Breast epithelium (tissue), 4 donors: ENCODE measurements at regions not wholly inside any gene's neighbourhood (a gene's known extent, or its start where the extent isn't known, plus 50 kb on each side); places are given as distances from the start of the nearest gene placed in this dataset.

Source experiments
- DNase-seq, 2 donors: peaks; one replicate each; pipeline ENCODE4 v3.0.0-alpha.2; 2019; ENCODE audit warnings: low spot score in 2 of 2
- H3K27ac ChIP-seq, 2 donors: fragments of 200-600 bp; sonication (generic) in 1 of 2; one replicate each; pipeline ENCODE4 v1.5.1; 2016 to 2019; ENCODE audit warnings: mild to moderate bottlenecking in 1 of 2
- H3K27me3 ChIP-seq, 2 donors: fragments of 200-600 bp; sonication (generic) in 1 of 2; one replicate each; pipeline versions ENCODE4 v1.5.1 to v1.6.0; 2017 to 2019; ENCODE audit warnings: control low read depth in 1 of 2, mild to moderate bottlenecking in 1 of 2
- H3K36me3 ChIP-seq: fragments of 200-600 bp; one replicate; pipeline ENCODE4 v1.5.1; 2019
- H3K4me1 ChIP-seq, 2 donors: fragments of 200-600 bp; sonication (generic); one replicate each; pipeline ENCODE4 v1.5.1; 2016 to 2019; ENCODE audit warnings: control low read depth in 1 of 2
- H3K4me3 ChIP-seq, 3 donors: fragments of 200-600 bp; sonication (generic); 1 replicate in 2 of 3; 2 replicates in 1 of 3; pipeline ENCODE4 v1.5.1; 2016 to 2019; ENCODE audit warnings: mild to moderate bottlenecking in 3 of 3, moderate library complexity in 2 of 3
- H3K9me3 ChIP-seq, 2 donors: fragments of 200-600 bp; sonication (generic) in 1 of 2; one replicate each; pipeline ENCODE4 v1.5.1; 2016 to 2019; ENCODE audit warnings: control low read depth in 1 of 2
- CTCF ChIP-seq, 3 donors: fragments of 450-650 bp; IDR thresholded peaks; one replicate each; pipeline ENCODE4 v1.5.1; 2016 to 2017; ENCODE audit warnings: antibody characterized with exemption in 3 of 3, mild to moderate bottlenecking in 3 of 3, moderate library complexity in 3 of 3
- POLR2A ChIP-seq: fragments of 450-650 bp; IDR thresholded peaks from one replicate; pipeline ENCODE4 v1.6.1; 2016; ENCODE audit warnings: antibody characterized with exemption, mild to moderate bottlenecking, moderate library complexity
- POLR2AphosphoS5 ChIP-seq, 3 donors: sonication (generic); formaldehyde crosslinking; IDR thresholded peaks; one replicate each; pipeline ENCODE4 v1.6.1; 2017; ENCODE audit warnings: antibody characterized with exemption in 3 of 3
- intact Hi-C: fragments of 100-400 bp; cut with DNase I; formaldehyde crosslinking; loops from one replicate; pipeline ENCODE4 v1.15.1; 2023; ENCODE audit warnings: low total_unique reads

- DNase-seq = no peak
Observed at GRCh38 chr14:28902930-28903329, 136.3 kb downstream of the FOXG1 start.

GRCh38 chr14:28911521-28911920 lies 144.9 kb downstream of the FOXG1 start:
- Histone ChIP-seq H3K9me3 (no peaks in the 10 kb centered on the region), H3K36me3 (no peaks in the 10 kb centered on the region), H3K4me1 (no peaks in the 10 kb centered on the region), H3K4me3 (no peak overlapping the region), H3K27ac (no peak overlapping the region), H3K27me3 (no peaks in the 10 kb centered on the region)
- intact Hi-C loops = no loop called here
- DNase-seq = no peak
- no peak for TF ChIP-seq CTCF (IDR thresholded peaks at IDR 0.05)
- TF ChIP-seq POLR2AphosphoS5 (IDR thresholded peaks at IDR 0.05) = no peak
- TF ChIP-seq POLR2A = no peak

More at GRCh38 chr14:28902930-28903329, 136.3 kb downstream of the FOXG1 start:
- intact Hi-C loops = no loop called here
- Histone ChIP-seq H3K4me3 (no peak overlapping the region), H3K9me3 (no peaks in the 10 kb centered on the region), H3K27ac (no peak overlapping the region), H3K4me1 (no peaks in the 10 kb centered on the region), H3K27me3 (no peaks in the 10 kb centered on the region), H3K36me3 (no peaks in the 10 kb centered on the region)
- no peak for TF ChIP-seq CTCF (IDR thresholded peaks at IDR 0.05)
- TF ChIP-seq POLR2AphosphoS5 (IDR thresholded peaks at IDR 0.05) = no peak
- no peak for TF ChIP-seq POLR2A

- intact Hi-C loops = no loop called here
- no peak for DNase-seq
- no peak overlapping the region for H3K4me3 ChIP-seq
- no peak for TF ChIP-seq POLR2AphosphoS5 (IDR thresholded peaks at IDR 0.05)
- no peak for TF ChIP-seq POLR2A
- TF ChIP-seq CTCF (IDR thresholded peaks at IDR 0.05) = no peak
- H3K4me1 ChIP-seq = no peaks in the 10 kb centered on the region
- no peak overlapping the region for H3K27ac ChIP-seq
- H3K36me3 ChIP-seq = no peaks in the 10 kb centered on the region
- H3K27me3 ChIP-seq = no peaks in the 10 kb centered on the region
- H3K9me3 ChIP-seq = no peaks in the 10 kb centered on the region
Observed at GRCh38 chr14:28913056-28913455, 146.5 kb downstream of the FOXG1 start.

GRCh38 chr14:28926122-28926521 lies 159.5 kb downstream of the FOXG1 start:
- no peaks in the 10 kb centered on the region for H3K9me3 ChIP-seq
- intact Hi-C loops = no loop called here
- no peak overlapping the region for H3K27ac ChIP-seq
- no peak overlapping the region for H3K4me3 ChIP-seq
- TF ChIP-seq CTCF (IDR thresholded peaks at IDR 0.05) (no peak), POLR2AphosphoS5 (IDR thresholded peaks at IDR 0.05) (no peak), POLR2A (no peak)
- no peak for DNase-seq
- no peaks in the 10 kb centered on the region for H3K4me1 ChIP-seq
- H3K36me3 ChIP-seq = no peaks in the 10 kb centered on the region
- no peaks in the 10 kb centered on the region for H3K27me3 ChIP-seq

- H3K4me1 ChIP-seq = no peaks in the 10 kb centered on the region
- DNase-seq = no peak
- no peak overlapping the region for H3K27ac ChIP-seq
- no peaks in the 10 kb centered on the region for H3K36me3 ChIP-seq
- H3K27me3 ChIP-seq = no peaks in the 10 kb centered on the region
- H3K9me3 ChIP-seq = peaks cover 0 to 18% of the 10 kb centered on the region in 2 donors
- intact Hi-C loops = no loop called here
- no peak overlapping the region for H3K4me3 ChIP-seq
- TF ChIP-seq POLR2A (no peak), POLR2AphosphoS5 (IDR thresholded peaks at IDR 0.05) (no peak), CTCF (IDR thresholded peaks at IDR 0.05) (no peak)
Observed at GRCh38 chr14:28931999-28932398, 165.4 kb downstream of the FOXG1 start.
